Osteoblast (primary cell): ENCODE measurements at regions not wholly inside any gene's neighbourhood (a gene's known extent, or its start where the extent isn't known, plus 50 kb on each side); places are given as distances from the start of the nearest gene placed in this dataset.

ENCODE experiments used
- DNase-seq: peaks from one replicate; pipeline ENCODE4 v3.0.0; 2011; ENCODE audit warnings: low spot score, mixed read lengths; ENCODE audit not compliant: insufficient read length; ENCODE audit errors: missing footprints
- H2AFZ ChIP-seq: 2 replicates; pipeline ENCODE4 v1.6.0; 2011; ENCODE audit warnings: mild to moderate bottlenecking, low read length
- H3K27ac ChIP-seq: 2 replicates; pipeline ENCODE4 v1.5.1; 2011; ENCODE audit warnings: mild to moderate bottlenecking, low read depth, low read length, moderate library complexity
- H3K27me3 ChIP-seq: 2 replicates; pipeline ENCODE4 v1.6.0; 2012; ENCODE audit warnings: mild to moderate bottlenecking, control low read depth, inconsistent platforms, low read length, moderate library complexity; ENCODE audit not compliant: insufficient read depth
- H3K36me3 ChIP-seq: 2 replicates; pipeline ENCODE4 v1.5.1; 2011; ENCODE audit warnings: mild to moderate bottlenecking, low read length, control low read depth, moderate library complexity; ENCODE audit not compliant: insufficient read depth
- H3K4me1 ChIP-seq: 2 replicates; pipeline ENCODE4 v1.5.1; 2011; ENCODE audit warnings: mild to moderate bottlenecking, low read length, control low read depth, moderate library complexity; ENCODE audit not compliant: insufficient read depth
- H3K4me2 ChIP-seq: 2 replicates; pipeline ENCODE4 v1.6.0; 2011; ENCODE audit warnings: mild to moderate bottlenecking, low read length; ENCODE audit not compliant: insufficient read depth
- H3K4me3 ChIP-seq: fragments of 200-600 bp; sonication (generic); 3 replicates; pipeline ENCODE4 v1.5.1; 2012; ENCODE audit warnings: mild to moderate bottlenecking, low read length, inconsistent platforms; ENCODE audit not compliant: insufficient read depth
- H3K79me2 ChIP-seq: 2 replicates; pipeline ENCODE4 v1.6.0; 2012; ENCODE audit warnings: mild to moderate bottlenecking, low read length, control low read depth, inconsistent platforms; ENCODE audit not compliant: insufficient read depth
- H3K9me3 ChIP-seq: 2 replicates; pipeline ENCODE4 v1.5.1; 2011; ENCODE audit warnings: low read depth, low read length, control low read depth
- H4K20me1 ChIP-seq: 2 replicates; pipeline ENCODE4 v1.6.0; 2012; ENCODE audit warnings: mild to moderate bottlenecking, low read length, control low read depth; ENCODE audit not compliant: insufficient read depth
- CTCF ChIP-seq: IDR thresholded peaks from 2 replicates; pipeline ENCODE4 v1.5.1; 2011; ENCODE audit warnings: mild to moderate bottlenecking, low read depth, low read length, moderate library complexity; ENCODE audit errors: extremely low read depth

DNA sequence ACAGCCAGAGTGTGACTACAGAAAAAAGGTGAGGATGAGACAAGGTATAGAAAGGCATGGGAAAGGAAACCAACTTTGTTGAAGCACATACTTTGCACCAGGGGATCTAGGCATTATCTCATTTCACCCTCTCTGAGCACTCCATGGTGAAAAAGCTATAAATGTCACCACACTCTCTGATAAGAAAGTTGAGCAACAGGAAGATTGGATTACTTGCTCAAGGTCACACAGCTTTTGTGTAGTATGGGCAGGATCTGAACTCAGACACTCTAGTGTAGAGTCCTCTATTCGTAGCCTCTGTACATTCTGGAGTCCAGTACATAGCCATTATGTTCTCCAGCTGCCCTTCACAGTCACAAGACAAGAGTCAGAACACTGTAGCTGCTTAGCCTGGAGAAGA is 163.4 kb upstream of the SEMA6D start:
- H3K36me3 ChIP-seq = no peaks in the 10 kb centered on the region
- no peak overlapping the region for H3K4me3 ChIP-seq
- H3K9me3 ChIP-seq = no peaks in the 10 kb centered on the region
- H4K20me1 ChIP-seq = no peaks in the 10 kb centered on the region
- DNase-seq = no peak
- no peak overlapping the region for H2AFZ ChIP-seq
- TF ChIP-seq CTCF = no peak
- H3K27me3 ChIP-seq = no peaks in the 10 kb centered on the region
- no peak overlapping the region for H3K4me2 ChIP-seq
- no peak overlapping the region for H3K27ac ChIP-seq
- H3K4me1 ChIP-seq = no peaks in the 10 kb centered on the region
- H3K79me2 ChIP-seq = no peaks in the 10 kb centered on the region

GRCh38 chr15:47561102-47561501 is 156.2 kb upstream of the SEMA6D start:
- no peaks in the 10 kb centered on the region for H3K9me3 ChIP-seq

GRCh38 chr15:47565949-47566348 is 151.4 kb upstream of the SEMA6D start:
- Histone ChIP-seq H3K9me3 (no peaks in the 10 kb centered on the region), H4K20me1 (no peaks in the 10 kb centered on the region), H3K4me3 (no peak overlapping the region), H3K4me1 (no peaks in the 10 kb centered on the region), H3K79me2 (no peaks in the 10 kb centered on the region), H3K36me3 (no peaks in the 10 kb centered on the region), H3K4me2 (no peak overlapping the region), H2AFZ (no peak overlapping the region), H3K27me3 (no peaks in the 10 kb centered on the region), H3K27ac (no peak overlapping the region)
- DNase-seq = no peak
- TF ChIP-seq CTCF = no peak

More at GRCh38 chr15:47561102-47561501, 156.2 kb upstream of the SEMA6D start:
- no peaks in the 10 kb centered on the region for H3K4me1 ChIP-seq
- H4K20me1 ChIP-seq = no peaks in the 10 kb centered on the region
- no peak overlapping the region for H3K27ac ChIP-seq
- no peaks in the 10 kb centered on the region for H3K27me3 ChIP-seq
- H3K79me2 ChIP-seq = no peaks in the 10 kb centered on the region
- no peak for TF ChIP-seq CTCF
- H3K36me3 ChIP-seq = no peaks in the 10 kb centered on the region
- no peak overlapping the region for H3K4me3 ChIP-seq
- no peak overlapping the region for H3K4me2 ChIP-seq
- no peak for DNase-seq
- H2AFZ ChIP-seq = no peak overlapping the region

DNA sequence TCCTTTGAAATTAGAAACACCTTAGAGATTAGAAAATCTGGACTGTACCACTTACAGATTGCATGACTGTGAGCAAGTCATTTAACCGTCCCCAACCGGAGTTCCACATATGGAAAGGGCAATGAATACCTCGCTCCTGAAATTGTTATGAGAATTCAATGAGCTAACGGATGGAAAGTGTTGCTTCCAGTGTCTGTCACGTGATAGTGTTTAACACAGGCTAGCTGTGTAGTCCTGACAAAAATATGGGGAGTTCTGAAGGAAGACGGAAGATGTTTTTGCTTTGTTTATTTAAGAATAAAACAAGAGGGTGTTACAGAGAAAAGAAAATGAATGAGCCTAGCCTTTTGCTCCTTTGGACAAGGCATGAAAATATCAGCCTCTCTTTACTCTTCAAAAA is 150.7 kb upstream of the SEMA6D start:
- H3K9me3 ChIP-seq = no peaks in the 10 kb centered on the region
- H3K4me2 ChIP-seq = no peak overlapping the region
- H4K20me1 ChIP-seq = no peaks in the 10 kb centered on the region
- H3K27me3 ChIP-seq = no peaks in the 10 kb centered on the region
- H2AFZ ChIP-seq = no peak overlapping the region
- H3K36me3 ChIP-seq = no peaks in the 10 kb centered on the region
- no peak for DNase-seq
- H3K27ac ChIP-seq = no peak overlapping the region
- no peaks in the 10 kb centered on the region for H3K4me1 ChIP-seq
- no peak for TF ChIP-seq CTCF
- H3K4me3 ChIP-seq = no peak overlapping the region
- no peaks in the 10 kb centered on the region for H3K79me2 ChIP-seq
